ENCODE measurements at regions not wholly inside any gene's neighbourhood (a gene's known extent, or its start where the extent isn't known, plus 50 kb on each side); places are given as distances from the start of the nearest gene placed in this dataset.

GRCh38 chr11:113534625-113535024 is 59.4 kb upstream of the DRD2 start:
- H3K36me3 ChIP-seq: no peaks in the 10 kb centered on the region
- H3K27me3 Mint-ChIP-seq (ENCODE audit: insufficient read depth, low read depth): no peaks in the 10 kb centered on the region
- no peak overlapping the region for H2AFZ ChIP-seq (replicated peaks)
- no peaks in the 10 kb centered on the region for H3K27me3 ChIP-seq
- no peak overlapping the region for H3K27ac Mint-ChIP-seq
- H3K79me2 ChIP-seq (ENCODE audit: low read depth): no peaks in the 10 kb centered on the region
- H3K4me2 ChIP-seq: no peak overlapping the region
- TF ChIP-seq EZH2 (IDR thresholded peaks at IDR 0.05) (no peak), EZH2phosphoT487 (IDR thresholded peaks at IDR 0.05) (no peak), CTCF (IDR thresholded peaks at IDR 0.05) (no peak)
- no peak overlapping the region for H3K4me3 Mint-ChIP-seq
- no peak overlapping the region for H3K4me3 ChIP-seq
- no peaks in the 10 kb centered on the region for H4K20me1 ChIP-seq (ENCODE audit: low read depth)
- DNase-seq (ENCODE audit: low spot score): no peak
- H3K36me3 Mint-ChIP-seq: no peaks in the 10 kb centered on the region
- no peak overlapping the region for H3K9ac ChIP-seq
- H3K27ac ChIP-seq: no peak overlapping the region
- no peaks in the 10 kb centered on the region for H3K9me3 ChIP-seq (ENCODE audit: low read depth)
- H3F3A ChIP-seq (ENCODE audit: low read depth): no peaks in the 10 kb centered on the region
- H3K4me1 ChIP-seq: peaks cover 17% of the 10 kb centered on the region
- H3K4me1 Mint-ChIP-seq: peaks cover 35% of the 10 kb centered on the region
- H3K9me3 Mint-ChIP-seq: no peaks in the 10 kb centered on the region

DNA sequence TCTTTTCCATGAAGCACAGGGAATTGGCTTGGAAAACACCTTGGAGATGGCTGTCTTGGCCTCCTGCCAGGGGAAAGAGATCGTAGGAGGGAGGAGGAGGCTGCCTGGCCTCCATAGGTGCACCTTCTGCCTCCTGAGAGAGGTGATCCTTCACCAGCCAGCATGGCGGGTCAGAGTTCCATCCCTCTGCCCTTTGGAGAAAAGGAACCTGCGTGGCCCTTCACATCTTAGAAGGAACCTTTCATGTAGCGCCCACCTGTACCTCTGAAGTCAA is 58.2 kb upstream of the DRD2 start:
- no peaks in the 10 kb centered on the region for H3K9me3 ChIP-seq (ENCODE audit: low read depth)
- H3K27me3 ChIP-seq: no peaks in the 10 kb centered on the region
- no peaks in the 10 kb centered on the region for H3K36me3 ChIP-seq
- Mint-ChIP-seq H3K36me3 (no peaks in the 10 kb centered on the region), H3K27me3 (ENCODE audit: insufficient read depth, low read depth) (no peaks in the 10 kb centered on the region), H3K4me3 (no peak overlapping the region), H3K4me1 (peaks cover 23% of the 10 kb centered on the region), H3K27ac (no peak overlapping the region), H3K9me3 (no peaks in the 10 kb centered on the region)
- no peaks in the 10 kb centered on the region for H3F3A ChIP-seq (ENCODE audit: low read depth)
- H3K4me3 ChIP-seq: no peak overlapping the region
- peaks cover 5% of the 10 kb centered on the region for H3K4me1 ChIP-seq
- no peak overlapping the region for H3K27ac ChIP-seq
- no peaks in the 10 kb centered on the region for H3K79me2 ChIP-seq (ENCODE audit: low read depth)
- TF ChIP-seq EZH2 (IDR thresholded peaks at IDR 0.05) (no peak), EZH2phosphoT487 (IDR thresholded peaks at IDR 0.05) (no peak), CTCF (IDR thresholded peaks at IDR 0.05) (no peak)
- DNase-seq (ENCODE audit: low spot score): no peak
- H4K20me1 ChIP-seq (ENCODE audit: low read depth): no peaks in the 10 kb centered on the region
- H3K4me2 ChIP-seq: no peak overlapping the region
- H3K9ac ChIP-seq: no peak overlapping the region
- no peak overlapping the region for H2AFZ ChIP-seq (replicated peaks)

- no peaks in the 10 kb centered on the region for H3K36me3 ChIP-seq
- TF ChIP-seq EZH2phosphoT487 (IDR thresholded peaks at IDR 0.05): no peak
- no peak for TF ChIP-seq EZH2 (IDR thresholded peaks at IDR 0.05)
- peak; percentile 97 for TF ChIP-seq CTCF (IDR thresholded peaks at IDR 0.05)
- no peaks in the 10 kb centered on the region for H3K4me1 ChIP-seq
- H3K9ac ChIP-seq: no peak overlapping the region
- no peaks in the 10 kb centered on the region for H3K9me3 ChIP-seq (ENCODE audit: low read depth)
- H3K36me3 Mint-ChIP-seq: no peaks in the 10 kb centered on the region
- H3K4me1 Mint-ChIP-seq: peaks cover 18% of the 10 kb centered on the region
- H4K20me1 ChIP-seq (ENCODE audit: low read depth): no peaks in the 10 kb centered on the region
- DNase-seq (ENCODE audit: low spot score): peak; percentile 88
- no peaks in the 10 kb centered on the region for H3K79me2 ChIP-seq (ENCODE audit: low read depth)
- H3K27me3 ChIP-seq: no peaks in the 10 kb centered on the region
- H3K4me3 Mint-ChIP-seq: no peak overlapping the region
- H3K4me3 ChIP-seq: no peak overlapping the region
- H2AFZ ChIP-seq (replicated peaks): peak overlapping the region; percentile 35
- H3K9me3 Mint-ChIP-seq: no peaks in the 10 kb centered on the region
- no peaks in the 10 kb centered on the region for H3F3A ChIP-seq (ENCODE audit: low read depth)
- no peak overlapping the region for H3K27ac Mint-ChIP-seq
- H3K27me3 Mint-ChIP-seq (ENCODE audit: insufficient read depth, low read depth): no peaks in the 10 kb centered on the region
- H3K27ac ChIP-seq: no peak overlapping the region
- H3K4me2 ChIP-seq: no peak overlapping the region
These were observed 57.7 kb upstream of the DRD2 start for GRCh38 chr11:113532697-113533424.

All from neural progenitor cell (in vitro differentiated cells).